DND-41 (cell line): ENCODE measurements at regions not wholly inside any gene's neighbourhood (a gene's known extent, or its start where the extent isn't known, plus 50 kb on each side); places are given as distances from the start of the nearest gene placed in this dataset.

Experiments used
- ATAC-seq: fragments of 200-7000 bp; cut with Tn5 transposase; 3 replicates; pipeline ENCODE4 v1.9.1; 2021; ENCODE audit warnings: low read depth; ENCODE audit not compliant: insufficient read depth
- DNase-seq: peaks from one replicate; pipeline ENCODE4 v3.0.0-alpha.2; 2020
- H2AFZ ChIP-seq: 2 replicates; pipeline ENCODE4 v1.6.0; 2012; ENCODE audit warnings: low read depth, low read length
- H3K27ac ChIP-seq: 2 replicates; pipeline ENCODE4 v1.5.1; 2012; ENCODE audit warnings: low read length, inconsistent platforms
- H3K27me3 ChIP-seq: fragments of 200-600 bp; sonication (generic); 2 replicates; pipeline ENCODE4 v1.6.0; 2012; ENCODE audit warnings: low read length, mild to moderate bottlenecking, inconsistent platforms; ENCODE audit not compliant: insufficient read depth, poor library complexity
- H3K36me3 ChIP-seq: 2 replicates; pipeline ENCODE4 v1.5.1; 2012; ENCODE audit warnings: low read length, inconsistent platforms; ENCODE audit not compliant: insufficient read depth
- H3K4me1 ChIP-seq: 2 replicates; pipeline ENCODE4 v1.5.1; 2012; ENCODE audit warnings: mild to moderate bottlenecking, low read length; ENCODE audit not compliant: insufficient read depth
- H3K4me2 ChIP-seq: 2 replicates; pipeline ENCODE4 v1.6.0; 2012; ENCODE audit warnings: mild to moderate bottlenecking, moderate library complexity, low read length, inconsistent platforms; ENCODE audit not compliant: insufficient read depth
- H3K4me3 ChIP-seq, 2 experiments: fragments of 200-600 bp in 1 of 2; shearing (Covaris generic) in 1 of 2; 2 replicates each; pipeline ENCODE4 v1.5.1; 2012 to 2016; ENCODE audit warnings: inconsistent platforms in 2 of 2, low read length in 2 of 2, mild to moderate bottlenecking in 2 of 2, low read depth in 1 of 2, moderate library complexity in 1 of 2
- H3K79me2 ChIP-seq: 2 replicates; pipeline ENCODE4 v1.6.0; 2012; ENCODE audit warnings: low read length, inconsistent platforms; ENCODE audit not compliant: insufficient read depth
- H3K9ac ChIP-seq: 2 replicates; pipeline ENCODE4 v1.6.0; 2012; ENCODE audit warnings: low read depth, mild to moderate bottlenecking, inconsistent platforms, low read length, moderate library complexity
- H3K9me3 ChIP-seq: 2 replicates; pipeline ENCODE4 v1.5.1; 2012; ENCODE audit warnings: low read length, moderate library complexity, mild to moderate bottlenecking, inconsistent platforms; ENCODE audit not compliant: insufficient read depth, severe bottlenecking
- H4K20me1 ChIP-seq: 2 replicates; pipeline ENCODE4 v1.6.0; 2012; ENCODE audit warnings: low read length; ENCODE audit not compliant: insufficient read depth
- EZH2 ChIP-seq: IDR thresholded peaks from 3 replicates; pipeline ENCODE4 v1.6.1; 2012; ENCODE audit warnings: borderline replicate concordance, low read depth, mild to moderate bottlenecking, moderate library complexity, low read length, inconsistent platforms; ENCODE audit not compliant: severe bottlenecking
- TF ChIP-seq, protein P1 (sequence below): IDR thresholded peaks from 2 replicates; pipeline ENCODE4 v1.5.1; 2012; ENCODE audit warnings: borderline replicate concordance, low read length, moderate library complexity, mild to moderate bottlenecking; ENCODE audit not compliant: poor library complexity, severe bottlenecking; ENCODE audit errors: extremely low read depth

DNA sequence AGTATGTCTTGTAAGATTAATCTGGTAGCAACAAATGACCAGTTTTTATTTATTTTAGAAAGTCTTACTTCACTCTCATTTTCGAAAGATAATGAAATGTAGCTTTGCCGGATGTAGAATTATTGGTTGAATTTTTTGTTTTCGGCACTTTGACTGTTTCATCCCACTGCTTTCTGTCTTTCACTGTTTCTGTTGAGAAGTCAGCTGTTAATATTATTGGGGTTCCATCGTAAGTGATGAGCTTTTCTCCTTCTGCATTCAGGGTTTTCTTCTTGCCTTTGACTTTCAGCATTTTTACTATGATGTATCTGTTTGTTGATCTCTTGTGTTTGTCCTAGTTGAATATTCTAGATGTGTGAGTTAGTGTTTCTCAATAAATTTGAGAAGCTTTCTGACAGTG is 383.4 kb downstream of the PAX1 start:
- no peaks in the 10 kb centered on the region for H3K27me3 ChIP-seq
- no peak overlapping the region for H3K9ac ChIP-seq
- H3K9me3 ChIP-seq, result peaks cover 26% of the 10 kb centered on the region
- DNase-seq, result no peak
- H2AFZ ChIP-seq, result no peak overlapping the region
- H3K27ac ChIP-seq, result no peak overlapping the region
- no peaks in the 10 kb centered on the region for H3K79me2 ChIP-seq
- TF ChIP-seq, protein P1, sequence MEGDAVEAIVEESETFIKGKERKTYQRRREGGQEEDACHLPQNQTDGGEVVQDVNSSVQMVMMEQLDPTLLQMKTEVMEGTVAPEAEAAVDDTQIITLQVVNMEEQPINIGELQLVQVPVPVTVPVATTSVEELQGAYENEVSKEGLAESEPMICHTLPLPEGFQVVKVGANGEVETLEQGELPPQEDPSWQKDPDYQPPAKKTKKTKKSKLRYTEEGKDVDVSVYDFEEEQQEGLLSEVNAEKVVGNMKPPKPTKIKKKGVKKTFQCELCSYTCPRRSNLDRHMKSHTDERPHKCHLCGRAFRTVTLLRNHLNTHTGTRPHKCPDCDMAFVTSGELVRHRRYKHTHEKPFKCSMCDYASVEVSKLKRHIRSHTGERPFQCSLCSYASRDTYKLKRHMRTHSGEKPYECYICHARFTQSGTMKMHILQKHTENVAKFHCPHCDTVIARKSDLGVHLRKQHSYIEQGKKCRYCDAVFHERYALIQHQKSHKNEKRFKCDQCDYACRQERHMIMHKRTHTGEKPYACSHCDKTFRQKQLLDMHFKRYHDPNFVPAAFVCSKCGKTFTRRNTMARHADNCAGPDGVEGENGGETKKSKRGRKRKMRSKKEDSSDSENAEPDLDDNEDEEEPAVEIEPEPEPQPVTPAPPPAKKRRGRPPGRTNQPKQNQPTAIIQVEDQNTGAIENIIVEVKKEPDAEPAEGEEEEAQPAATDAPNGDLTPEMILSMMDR, result no peak
- no peak for TF ChIP-seq EZH2
- H4K20me1 ChIP-seq, result no peaks in the 10 kb centered on the region
- H3K4me2 ChIP-seq, result no peak overlapping the region
- no peaks in the 10 kb centered on the region for H3K36me3 ChIP-seq
- no peaks in the 10 kb centered on the region for H3K4me1 ChIP-seq
- no peak for ATAC-seq
- H3K4me3 ChIP-seq, result no peak overlapping the region

GRCh38 chr20:22080985-22081384 is 375.5 kb downstream of the PAX1 start:
- Histone ChIP-seq H3K27ac (no peak overlapping the region), H3K4me1 (no peaks in the 10 kb centered on the region), H4K20me1 (no peaks in the 10 kb centered on the region), H3K4me2 (no peak overlapping the region), H3K79me2 (no peaks in the 10 kb centered on the region), H3K27me3 (no peaks in the 10 kb centered on the region), H3K4me3 (no peak overlapping the region), H2AFZ (no peak overlapping the region), H3K9ac (no peak overlapping the region), H3K36me3 (no peaks in the 10 kb centered on the region), H3K9me3 (no peaks in the 10 kb centered on the region)
- no peak for TF ChIP-seq EZH2
- TF ChIP-seq, protein P1, result no peak
- no peak for DNase-seq
- ATAC-seq, result no peak

DNA sequence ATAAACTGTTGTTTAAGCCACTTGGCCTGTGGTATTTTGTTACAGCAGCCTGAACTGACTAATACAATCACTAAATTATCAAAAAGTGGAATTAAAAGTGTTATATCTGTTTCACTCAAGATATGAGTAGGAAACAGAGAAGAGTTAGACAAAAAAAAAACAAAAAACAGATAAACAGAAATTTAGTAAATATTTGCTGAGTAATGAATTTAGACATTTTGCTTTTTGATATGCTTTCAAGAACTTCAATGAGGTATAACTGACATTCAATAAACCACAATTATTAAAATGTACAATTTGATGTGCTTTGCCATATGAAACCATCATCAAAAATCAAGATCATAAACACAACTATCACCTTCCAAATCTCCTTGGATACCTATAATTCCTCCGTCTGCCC is 369.2 kb downstream of the PAX1 start:
- TF ChIP-seq, protein P1, result no peak
- no peak for TF ChIP-seq EZH2
- DNase-seq, result no peak
- H3K36me3 ChIP-seq, result no peaks in the 10 kb centered on the region
- H3K27ac ChIP-seq, result no peak overlapping the region
- no peaks in the 10 kb centered on the region for H4K20me1 ChIP-seq
- H3K9ac ChIP-seq, result no peak overlapping the region
- H3K4me2 ChIP-seq, result no peak overlapping the region
- no peak overlapping the region for H3K4me3 ChIP-seq
- no peak for ATAC-seq
- H2AFZ ChIP-seq, result no peak overlapping the region
- H3K27me3 ChIP-seq, result peaks cover 5% of the 10 kb centered on the region
- no peaks in the 10 kb centered on the region for H3K9me3 ChIP-seq
- H3K4me1 ChIP-seq, result no peaks in the 10 kb centered on the region
- no peaks in the 10 kb centered on the region for H3K79me2 ChIP-seq

- H3K9ac ChIP-seq, result no peak overlapping the region
- H3K4me2 ChIP-seq, result no peak overlapping the region
- H3K36me3 ChIP-seq, result no peaks in the 10 kb centered on the region
- H2AFZ ChIP-seq, result no peak overlapping the region
- H4K20me1 ChIP-seq, result no peaks in the 10 kb centered on the region
- DNase-seq, result no peak
- no peak overlapping the region for H3K27ac ChIP-seq
- H3K4me1 ChIP-seq, result no peaks in the 10 kb centered on the region
- no peaks in the 10 kb centered on the region for H3K79me2 ChIP-seq
- TF ChIP-seq, protein P1, result no peak
- no peak for TF ChIP-seq EZH2
- H3K27me3 ChIP-seq, result peaks cover 5% of the 10 kb centered on the region
- no peaks in the 10 kb centered on the region for H3K9me3 ChIP-seq
- no peak overlapping the region for H3K4me3 ChIP-seq
- no peak for ATAC-seq
Measured at GRCh38 chr20:22071841-22072240, 366.4 kb downstream of the PAX1 start.
